ENCODE measurements at regions not wholly inside any gene's neighbourhood (a gene's known extent, or its start where the extent isn't known, plus 50 kb on each side); places are given as distances from the start of the nearest gene placed in this dataset.

DNA sequence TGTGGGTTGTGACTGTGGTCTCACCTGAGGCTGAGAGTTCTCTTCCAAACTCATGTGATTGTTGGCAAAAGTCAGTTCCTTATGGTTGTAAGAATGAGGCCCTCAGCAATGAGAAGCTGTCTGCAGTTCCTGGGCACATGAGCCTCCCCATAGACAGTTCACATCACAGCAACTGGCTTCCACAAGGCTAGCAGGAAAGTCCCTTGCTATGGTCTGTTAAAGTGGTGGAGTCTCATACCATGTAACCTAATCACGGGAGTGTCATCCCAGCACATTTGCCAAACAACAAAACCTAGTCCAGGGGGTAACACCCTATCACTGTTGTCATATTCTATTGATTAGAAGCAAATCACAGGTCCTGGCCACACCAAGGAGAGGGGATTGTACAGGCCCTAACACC lies 163.8 kb downstream of the BACH1 start:
- TF ChIP-seq POLR2A (IDR thresholded peaks at IDR 0.05; ENCODE audit: low read length) (no peak), GATA1 (IDR thresholded peaks at IDR 0.05; ENCODE audit: low read depth, low read length) (no peak)

All from erythroblast (primary cell).